Mucosa of stomach (tissue), 1 donor: ENCODE measurements at regions not wholly inside any gene's neighbourhood (a gene's known extent, or its start where the extent isn't known, plus 50 kb on each side); places are given as distances from the start of the nearest gene placed in this dataset.

Source experiments
- H3K27me3 ChIP-seq: one replicate; pipeline ENCODE4 v1.7.0; 2013; ENCODE audit warnings: mild to moderate bottlenecking, low read length; ENCODE audit not compliant: control insufficient read depth, insufficient read depth
- H3K36me3 ChIP-seq: one replicate; pipeline ENCODE4 v1.7.0; 2013; ENCODE audit warnings: low read length; ENCODE audit not compliant: control insufficient read depth, insufficient read depth
- H3K4me1 ChIP-seq: one replicate; pipeline ENCODE4 v1.7.0; 2013; ENCODE audit warnings: mild to moderate bottlenecking, low read length; ENCODE audit not compliant: control insufficient read depth, insufficient read depth
- H3K4me3 ChIP-seq: one replicate; pipeline ENCODE4 v1.7.0; 2013; ENCODE audit warnings: low read length
- H3K9ac ChIP-seq: one replicate; pipeline ENCODE4 v1.7.0; 2013; ENCODE audit warnings: mild to moderate bottlenecking, low read length, moderate library complexity
- H3K9me3 ChIP-seq: one replicate; pipeline ENCODE4 v1.7.0; 2013; ENCODE audit warnings: mild to moderate bottlenecking, low read length, moderate library complexity; ENCODE audit not compliant: control insufficient read depth
- donor health status: Pancreatic carcinoma.

GRCh38 chr3:80238606-80239005 is 470.8 kb upstream of the ROBO1 start:
- Histone ChIP-seq H3K9me3 (no peaks in the 10 kb centered on the region), H3K4me1 (no peaks in the 10 kb centered on the region), H3K9ac (no peak overlapping the region), H3K4me3 (no peak overlapping the region), H3K27me3 (no peaks in the 10 kb centered on the region), H3K36me3 (no peaks in the 10 kb centered on the region)

GRCh38 chr3:80238152-80238551 is 470.4 kb upstream of the ROBO1 start:
- Histone ChIP-seq H3K36me3 (no peaks in the 10 kb centered on the region), H3K4me1 (no peaks in the 10 kb centered on the region), H3K4me3 (no peak overlapping the region), H3K9me3 (no peaks in the 10 kb centered on the region), H3K27me3 (no peaks in the 10 kb centered on the region), H3K9ac (no peak overlapping the region)

GRCh38 chr3:80234706-80235105 is 466.9 kb upstream of the ROBO1 start:
- no peaks in the 10 kb centered on the region for H3K9me3 ChIP-seq
- H3K4me3 ChIP-seq, result no peak overlapping the region
- no peak overlapping the region for H3K9ac ChIP-seq
- H3K4me1 ChIP-seq, result no peaks in the 10 kb centered on the region
- no peaks in the 10 kb centered on the region for H3K36me3 ChIP-seq
- H3K27me3 ChIP-seq, result no peaks in the 10 kb centered on the region

GRCh38 chr3:80233576-80233975 is 465.8 kb upstream of the ROBO1 start:
- no peak overlapping the region for H3K4me3 ChIP-seq
- no peaks in the 10 kb centered on the region for H3K36me3 ChIP-seq
- H3K4me1 ChIP-seq, result no peaks in the 10 kb centered on the region
- H3K9me3 ChIP-seq, result no peaks in the 10 kb centered on the region
- H3K9ac ChIP-seq, result no peak overlapping the region
- no peaks in the 10 kb centered on the region for H3K27me3 ChIP-seq

GRCh38 chr3:80232760-80233159 is 465.0 kb upstream of the ROBO1 start:
- Histone ChIP-seq H3K4me1 (no peaks in the 10 kb centered on the region), H3K27me3 (no peaks in the 10 kb centered on the region), H3K4me3 (no peak overlapping the region), H3K9me3 (no peaks in the 10 kb centered on the region), H3K36me3 (no peaks in the 10 kb centered on the region), H3K9ac (no peak overlapping the region)

GRCh38 chr3:80230962-80231361 is 463.2 kb upstream of the ROBO1 start:
- H3K4me1 ChIP-seq, result no peaks in the 10 kb centered on the region
- no peak overlapping the region for H3K9ac ChIP-seq
- no peaks in the 10 kb centered on the region for H3K36me3 ChIP-seq
- no peaks in the 10 kb centered on the region for H3K9me3 ChIP-seq
- no peaks in the 10 kb centered on the region for H3K27me3 ChIP-seq
- H3K4me3 ChIP-seq, result no peak overlapping the region

GRCh38 chr3:80227216-80227615 is 459.4 kb upstream of the ROBO1 start:
- H3K36me3 ChIP-seq, result no peaks in the 10 kb centered on the region
- no peaks in the 10 kb centered on the region for H3K9me3 ChIP-seq
- H3K27me3 ChIP-seq, result no peaks in the 10 kb centered on the region
- no peaks in the 10 kb centered on the region for H3K4me1 ChIP-seq
- no peak overlapping the region for H3K9ac ChIP-seq
- H3K4me3 ChIP-seq, result no peak overlapping the region

GRCh38 chr3:80215191-80215590 is 447.4 kb upstream of the ROBO1 start:
- Histone ChIP-seq H3K4me1 (no peaks in the 10 kb centered on the region), H3K4me3 (no peak overlapping the region), H3K27me3 (no peaks in the 10 kb centered on the region), H3K9me3 (no peaks in the 10 kb centered on the region), H3K9ac (no peak overlapping the region), H3K36me3 (no peaks in the 10 kb centered on the region)

GRCh38 chr3:80213086-80213485 is 445.3 kb upstream of the ROBO1 start:
- Histone ChIP-seq H3K9me3 (no peaks in the 10 kb centered on the region), H3K4me1 (no peaks in the 10 kb centered on the region), H3K36me3 (no peaks in the 10 kb centered on the region), H3K4me3 (no peak overlapping the region), H3K9ac (no peak overlapping the region), H3K27me3 (no peaks in the 10 kb centered on the region)

GRCh38 chr3:80192936-80193335 is 425.1 kb upstream of the ROBO1 start:
- H3K9me3 ChIP-seq, result no peaks in the 10 kb centered on the region
- H3K9ac ChIP-seq, result no peak overlapping the region
- no peaks in the 10 kb centered on the region for H3K36me3 ChIP-seq
- no peaks in the 10 kb centered on the region for H3K4me1 ChIP-seq
- no peak overlapping the region for H3K4me3 ChIP-seq
- H3K27me3 ChIP-seq, result no peaks in the 10 kb centered on the region

GRCh38 chr3:80190051-80190450 is 422.3 kb upstream of the ROBO1 start:
- Histone ChIP-seq H3K9ac (no peak overlapping the region), H3K9me3 (no peaks in the 10 kb centered on the region), H3K36me3 (no peaks in the 10 kb centered on the region), H3K4me1 (no peaks in the 10 kb centered on the region), H3K27me3 (no peaks in the 10 kb centered on the region), H3K4me3 (no peak overlapping the region)

- no peaks in the 10 kb centered on the region for H3K36me3 ChIP-seq
- no peaks in the 10 kb centered on the region for H3K9me3 ChIP-seq
- H3K4me3 ChIP-seq, result no peak overlapping the region
- H3K9ac ChIP-seq, result no peak overlapping the region
- no peaks in the 10 kb centered on the region for H3K27me3 ChIP-seq
- no peaks in the 10 kb centered on the region for H3K4me1 ChIP-seq
Observed at GRCh38 chr3:80187981-80188380, 420.2 kb upstream of the ROBO1 start.

GRCh38 chr3:80159990-80160506 is 392.2 kb upstream of the ROBO1 start:
- Histone ChIP-seq H3K9me3 (no peaks in the 10 kb centered on the region), H3K27me3 (no peaks in the 10 kb centered on the region), H3K9ac (no peak overlapping the region), H3K4me3 (no peak overlapping the region), H3K36me3 (no peaks in the 10 kb centered on the region), H3K4me1 (no peaks in the 10 kb centered on the region)
